Hepatic stellate cell (primary cell): ENCODE measurements at regions not wholly inside any gene's neighbourhood (a gene's known extent, or its start where the extent isn't known, plus 50 kb on each side); places are given as distances from the start of the nearest gene placed in this dataset.
"Not testable (repeated sequence)": the region's sequence is repeated elsewhere in the genome, so short reads cannot be mapped to it uniquely, and the experiment has no call there.

ENCODE experiments used
- DNase-seq: peaks from one replicate; pipeline ENCODE4 v3.0.0; 2011; ENCODE audit warnings: low spot score

GRCh38 chrX:110519501-110519900, 160.9 kb downstream of the RTL9 start:
- no peak for DNase-seq

DNA sequence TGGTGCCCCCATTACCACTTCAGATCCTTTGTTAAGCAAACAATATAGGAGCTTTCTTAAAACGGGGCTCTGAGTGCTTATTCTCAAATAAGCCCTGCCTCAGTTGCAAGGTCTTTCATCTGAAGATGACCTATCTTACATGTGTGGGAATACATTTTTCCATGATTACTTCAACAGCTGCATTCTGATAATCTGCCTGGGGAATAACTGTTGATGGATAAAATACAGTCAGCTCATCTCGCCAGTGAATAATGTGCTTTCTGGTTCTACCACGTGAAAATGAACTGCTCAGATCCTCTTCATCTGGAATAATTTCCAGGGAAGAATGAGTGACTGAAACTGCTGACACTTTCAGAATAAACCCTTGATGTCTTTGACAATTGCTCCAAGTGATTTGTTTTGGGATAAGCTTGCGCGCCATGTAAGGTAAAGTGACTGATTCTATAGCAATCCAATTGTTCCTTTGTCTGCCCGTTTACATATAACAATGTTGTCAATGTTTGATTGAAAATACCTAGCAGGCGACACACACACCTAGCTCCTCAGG, 161.3 kb downstream of the RTL9 start:
- DNase-seq, result no peak

DNA sequence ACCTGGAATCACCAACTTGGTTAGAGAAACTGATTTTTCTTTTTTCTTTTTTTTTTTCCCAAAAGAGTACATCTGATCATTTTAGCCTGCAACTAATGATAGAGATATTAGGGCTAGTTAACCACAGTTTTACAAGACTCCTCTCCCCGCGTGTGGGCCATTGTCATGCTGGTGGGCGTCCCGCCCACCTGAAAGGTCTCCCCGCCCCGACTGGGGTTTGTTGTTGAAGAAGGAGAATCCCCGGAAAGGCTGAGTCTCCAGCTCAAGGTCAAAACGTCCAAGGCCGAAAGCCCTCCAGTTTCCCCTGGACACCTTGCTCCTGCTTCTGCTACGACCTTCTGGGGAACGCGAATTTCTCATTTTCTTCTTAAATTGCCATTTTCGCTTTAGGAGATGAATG, 162.0 kb downstream of the RTL9 start:
- DNase-seq, result not testable (repeated sequence)

GRCh38 chrX:110531873-110532580, 173.4 kb downstream of the RTL9 start:
- DNase-seq, result no peak

GRCh38 chrX:110532581-110532931, 173.9 kb downstream of the RTL9 start:
- no peak for DNase-seq

DNA sequence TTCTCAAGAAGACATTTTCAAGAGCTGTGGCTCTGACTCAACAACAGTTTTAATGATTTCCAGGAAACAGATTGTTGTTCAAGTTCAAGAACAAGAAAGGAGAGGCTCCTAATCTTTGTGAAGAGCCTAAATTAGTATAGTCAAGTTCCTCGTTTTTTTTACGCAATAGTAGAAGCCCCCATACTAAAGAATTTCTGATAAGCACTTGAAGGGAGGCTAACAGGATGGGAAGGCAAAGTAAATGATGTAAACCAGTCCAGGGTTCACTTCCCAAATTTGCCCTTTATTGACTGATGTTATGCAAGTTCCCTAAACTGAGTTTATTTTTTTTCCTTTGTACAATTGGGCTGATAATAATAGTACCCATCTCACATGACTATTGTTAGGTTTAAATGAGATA, 178.2 kb downstream of the RTL9 start:
- no peak for DNase-seq

- DNase-seq, result no peak
These were observed 182.6 kb downstream of the RTL9 start for GRCh38 chrX:110541266-110541665.

DNA sequence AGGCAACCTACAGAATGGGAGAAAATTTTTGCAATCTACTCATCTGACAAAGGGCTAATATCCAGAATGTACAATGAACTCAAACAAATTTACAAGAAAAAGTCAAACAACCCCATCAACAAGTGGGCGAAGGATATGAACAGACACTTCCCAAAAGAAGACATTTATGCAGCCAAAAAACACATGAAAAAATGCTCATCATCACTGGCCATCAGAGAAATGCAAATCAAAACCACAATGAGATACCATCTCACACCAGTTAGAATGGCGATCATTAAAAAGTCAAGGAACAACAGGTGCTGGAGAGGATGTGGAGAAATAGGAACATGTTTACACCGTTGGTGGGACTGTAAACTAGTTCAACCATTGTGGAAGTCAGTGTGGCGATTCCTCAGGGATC, 192.2 kb downstream of the RTL9 start:
- not testable (repeated sequence) for DNase-seq

GRCh38 chrX:110557864-110558263, 199.2 kb downstream of the RTL9 start:
- DNase-seq, result no peak

- no peak for DNase-seq
These were observed 199.8 kb downstream of the RTL9 start for GRCh38 chrX:110558406-110558805.

GRCh38 chrX:110561034-110561433, 202.4 kb downstream of the RTL9 start:
- no peak for DNase-seq

DNA sequence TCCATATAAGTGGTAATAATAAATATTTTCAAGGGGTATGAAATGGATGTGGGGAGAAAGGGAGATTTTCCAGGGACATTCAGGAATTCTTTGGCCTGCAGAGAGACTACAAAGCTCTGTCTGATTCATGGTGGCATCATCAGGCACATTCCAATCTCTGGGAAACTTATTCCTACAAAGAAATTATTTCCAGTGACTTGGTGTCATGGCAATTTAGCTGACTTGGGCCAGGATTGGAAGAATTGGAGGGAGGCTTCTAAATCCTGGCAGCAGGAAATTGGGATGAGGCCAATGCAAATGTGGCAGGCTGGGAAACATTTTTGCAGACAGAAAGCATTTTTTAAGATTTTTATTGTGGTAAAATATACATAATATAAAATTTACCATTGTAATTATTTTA, 204.6 kb downstream of the RTL9 start:
- no peak for DNase-seq

DNA sequence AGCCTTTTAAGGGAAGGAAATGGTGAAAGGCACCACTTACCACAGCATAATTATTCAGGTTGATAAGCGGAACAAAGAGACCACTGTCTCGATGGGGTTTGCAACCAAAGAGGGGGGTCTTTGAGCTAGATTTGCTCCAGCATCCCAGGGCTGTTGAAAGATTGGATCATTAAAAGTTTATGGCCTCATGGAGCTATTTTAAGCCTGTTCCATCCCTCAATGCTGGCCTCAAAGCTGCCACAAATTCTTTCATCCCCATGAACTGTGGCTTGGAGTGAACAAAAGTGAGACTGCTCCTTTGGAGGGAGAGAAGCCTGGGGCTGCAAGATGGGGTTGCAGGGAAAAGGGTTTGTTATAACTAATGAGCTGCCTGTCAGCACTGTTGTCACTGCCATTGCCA, 209.8 kb downstream of the RTL9 start:
- DNase-seq, result no peak

DNA sequence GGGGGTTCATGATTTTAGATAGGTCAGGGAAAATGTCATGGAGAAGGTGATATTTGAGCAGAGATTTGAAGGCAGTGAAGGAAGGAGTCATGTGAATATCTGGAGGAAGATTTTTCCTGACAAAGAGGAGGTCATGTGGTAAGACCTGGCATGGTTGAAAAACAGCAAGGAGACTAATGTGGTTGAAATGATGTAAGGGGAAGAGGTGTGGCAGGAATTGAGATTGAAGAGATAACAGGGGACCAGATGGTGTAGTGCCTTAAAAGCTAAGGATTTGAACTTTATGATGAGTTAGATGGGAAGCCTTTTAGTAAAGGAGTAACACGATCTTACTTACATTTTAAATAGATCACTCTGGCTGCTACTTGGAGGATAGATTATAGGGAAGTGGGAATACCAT, 210.9 kb downstream of the RTL9 start:
- DNase-seq, result no peak

- DNase-seq, result no peak
These were observed 217.3 kb downstream of the CHRDL1 start for GRCh38 chrX:110578270-110578669.

GRCh38 chrX:110584083-110584482, 211.5 kb downstream of the CHRDL1 start:
- no peak for DNase-seq

DNA sequence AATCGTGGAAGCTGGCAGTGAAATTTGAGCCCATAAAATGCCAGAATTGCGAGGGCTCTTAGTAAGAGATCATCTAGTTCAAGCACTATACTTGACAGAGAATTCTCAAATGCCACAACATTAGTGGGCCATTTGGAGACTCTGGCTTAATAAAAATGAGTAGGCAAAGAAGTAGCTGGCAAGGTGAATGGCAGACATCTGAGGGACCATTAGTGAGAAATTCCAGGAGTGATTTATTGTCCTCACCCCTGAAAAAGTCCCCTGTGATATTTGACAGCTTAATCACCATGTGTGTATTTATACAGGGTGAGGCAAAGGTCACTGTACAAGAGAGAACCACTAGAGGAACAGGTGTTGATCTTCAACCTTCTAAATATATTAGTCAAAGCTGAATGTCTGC, 207.5 kb downstream of the CHRDL1 start:
- DNase-seq, result no peak

DNA sequence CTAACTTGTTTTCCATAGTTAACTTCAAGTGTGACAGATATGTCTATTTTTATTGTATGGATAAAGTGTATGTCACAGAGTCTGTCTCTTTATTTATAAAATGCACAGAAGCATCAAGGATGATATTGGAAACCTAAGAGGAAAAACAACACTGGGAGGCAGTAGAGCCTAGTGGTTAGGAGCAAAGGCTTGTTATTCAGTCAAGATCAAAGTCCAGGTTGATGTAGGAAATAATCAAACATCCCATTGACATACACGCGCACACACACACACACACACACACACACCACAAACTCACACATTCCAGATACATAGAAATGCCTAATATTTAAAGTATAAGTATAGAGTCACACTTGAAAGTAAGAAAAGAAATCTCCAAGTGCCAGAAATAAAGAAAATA, 206.8 kb downstream of the CHRDL1 start:
- no peak for DNase-seq

- no peak for DNase-seq
These were observed 194.8 kb downstream of the CHRDL1 start for GRCh38 chrX:110600745-110601310.

DNA sequence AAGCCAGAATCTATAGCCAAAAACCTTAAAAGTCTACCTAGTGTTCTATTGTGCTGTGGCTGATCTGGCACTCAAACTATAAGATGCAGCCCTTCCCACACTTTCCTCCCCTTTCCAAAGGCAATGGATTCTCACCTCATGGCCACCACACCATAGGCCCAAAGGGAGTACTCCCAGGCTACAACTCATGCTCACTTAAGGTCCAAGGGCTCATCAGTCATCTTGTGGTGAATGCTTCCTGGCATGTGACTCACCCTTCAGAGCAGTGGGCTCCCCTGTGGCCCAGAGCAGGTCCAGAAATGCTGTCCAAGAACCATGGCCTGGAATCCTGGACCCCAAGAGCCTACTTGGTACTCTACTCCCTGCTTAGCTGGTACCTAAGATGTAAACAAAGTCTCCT, 181.0 kb downstream of the CHRDL1 start:
- no peak for DNase-seq
